CD14-positive monocyte (primary cell): ENCODE measurements at regions not wholly inside any gene's neighbourhood (a gene's known extent, or its start where the extent isn't known, plus 50 kb on each side); places are given as distances from the start of the nearest gene placed in this dataset.

ENCODE experiments used
- DNase-seq, 3 donors: peaks; one replicate each; pipeline ENCODE4 v3.0.0-alpha.2; 2011 to 2022
- H2AFZ ChIP-seq: 2 replicates; pipeline ENCODE4 v1.6.0; 2012; ENCODE audit warnings: mild to moderate bottlenecking, low read depth, low read length, inconsistent platforms; ENCODE audit not compliant: insufficient read depth, poor library complexity, severe bottlenecking
- H3K27ac ChIP-seq, 2 donors: 1 replicate in 1 of 2; 2 replicates in 1 of 2; pipeline ENCODE4 v1.5.1; 2012 to 2013; ENCODE audit warnings: low read length in 2 of 2, control low read depth in 1 of 2, inconsistent platforms in 1 of 2, low read depth in 1 of 2, mild to moderate bottlenecking in 1 of 2
- H3K27me3 ChIP-seq, 2 donors: one replicate each; pipeline versions ENCODE4 v1.6.0 to v1.6.1; 2011 to 2013; ENCODE audit warnings: low read length in 2 of 2; ENCODE audit not compliant: control insufficient read depth in 2 of 2, insufficient read depth in 2 of 2
- H3K36me3 ChIP-seq, 2 donors: replicated peaks in 1 of 2; 1 replicate in 1 of 2; 2 replicates in 1 of 2; pipeline versions ENCODE4 v1.5.1 to v1.6.1; 2012 to 2013; ENCODE audit warnings: low read length in 2 of 2, control low read depth in 1 of 2, inconsistent platforms in 1 of 2, mild to moderate bottlenecking in 1 of 2; ENCODE audit not compliant: insufficient read depth in 2 of 2, control insufficient read depth in 1 of 2
- H3K4me1 ChIP-seq, 2 donors: 1 replicate in 1 of 2; 2 replicates in 1 of 2; pipeline versions ENCODE4 v1.5.1 to v1.6.1; 2012 to 2013; ENCODE audit warnings: low read length in 2 of 2, control low read depth in 1 of 2, inconsistent platforms in 1 of 2, mild to moderate bottlenecking in 1 of 2, moderate library complexity in 1 of 2; ENCODE audit not compliant: insufficient read depth in 2 of 2, control insufficient read depth in 1 of 2
- H3K4me2 ChIP-seq: replicated peaks from 2 replicates; pipeline ENCODE3; 2012; ENCODE audit warnings: low read length, moderate library complexity, mild to moderate bottlenecking; ENCODE audit not compliant: poor library complexity, severe bottlenecking; ENCODE audit errors: extremely low read depth
- H3K4me3 ChIP-seq, 3 experiments: fragments of 200-600 bp in 1 of 3; sonication (generic) in 1 of 3; replicated peaks in 1 of 3; 1 replicate in 2 of 3; 2 replicates in 1 of 3; pipeline ENCODE4 v1.5.1; 2011 to 2013; ENCODE audit warnings: low read length in 3 of 3, mild to moderate bottlenecking in 3 of 3, control low read depth in 2 of 3, low read depth in 2 of 3, inconsistent platforms in 1 of 3, moderate library complexity in 1 of 3
- H3K79me2 ChIP-seq: 2 replicates; pipeline ENCODE4 v1.6.0; 2012; ENCODE audit warnings: mild to moderate bottlenecking, control low read depth, inconsistent platforms, low read length, moderate library complexity; ENCODE audit not compliant: insufficient read depth
- H3K9ac ChIP-seq: 2 replicates; pipeline ENCODE4 v1.6.0; 2017; ENCODE audit warnings: low read length, mild to moderate bottlenecking; ENCODE audit not compliant: insufficient read depth, poor library complexity, severe bottlenecking
- H3K9me3 ChIP-seq, 2 donors: replicated peaks in 1 of 2; 1 replicate in 1 of 2; 2 replicates in 1 of 2; pipeline versions ENCODE4 v1.5.1 to v1.6.1; 2012 to 2013; ENCODE audit warnings: low read length in 2 of 2, control low read depth in 1 of 2; ENCODE audit not compliant: control insufficient read depth in 1 of 2, insufficient read depth in 1 of 2
- H4K20me1 ChIP-seq: 2 replicates; pipeline ENCODE4 v1.6.0; 2012; ENCODE audit warnings: mild to moderate bottlenecking, low read length, control low read depth, moderate library complexity; ENCODE audit not compliant: insufficient read depth
- H3K27ac Mint-ChIP-seq, 7 donors: one replicate each; pipeline ENCODE4 v1.8.0; 2020; ENCODE audit warnings: mild to moderate bottlenecking in 7 of 7, mixed read lengths in 7 of 7, moderate library complexity in 6 of 7, inconsistent platforms in 2 of 7
- H3K27me3 Mint-ChIP-seq, 3 donors: one replicate each; pipeline ENCODE4 v1.8.0; 2021 to 2022; ENCODE audit warnings: low read depth in 3 of 3, mild to moderate bottlenecking in 3 of 3, mixed read lengths in 3 of 3, moderate library complexity in 3 of 3, inconsistent platforms in 1 of 3
- H3K36me3 Mint-ChIP-seq, 2 donors: one replicate each; pipeline ENCODE4 v1.8.0; 2020; ENCODE audit warnings: mixed read lengths in 2 of 2, inconsistent platforms in 1 of 2, mild to moderate bottlenecking in 1 of 2
- H3K4me1 Mint-ChIP-seq: one replicate; pipeline ENCODE4 v1.8.0; 2020; ENCODE audit warnings: mild to moderate bottlenecking, mixed read lengths
- H3K4me3 Mint-ChIP-seq, 2 donors: one replicate each; pipeline ENCODE4 v1.8.0; 2020; ENCODE audit warnings: mild to moderate bottlenecking in 2 of 2, mixed read lengths in 2 of 2, moderate library complexity in 1 of 2
- H3K9me3 Mint-ChIP-seq, 7 donors: one replicate each; pipeline ENCODE4 v1.8.0; 2020 to 2022; ENCODE audit warnings: mixed read lengths in 7 of 7, mild to moderate bottlenecking in 6 of 7, moderate library complexity in 6 of 7, inconsistent platforms in 2 of 7
- CTCF ChIP-seq: fragments of 200-600 bp; IDR thresholded peaks from one replicate; pipeline ENCODE4 v1.8.0; 2022; ENCODE audit warnings: antibody characterized with exemption, mild to moderate bottlenecking
- WGBS: methylation state at CpG from one replicate; pipeline ENCODE4 v1.1.5; 2013; ENCODE audit warnings: missing lambda C conversion rate; ENCODE audit not compliant: insufficient coverage; 5-methylcytosine and 5-hydroxymethylcytosine counted together
- intact Hi-C, 2 donors: fragments of 100-400 bp; cut with micrococcal nuclease; formaldehyde crosslinking; loops; one replicate each; pipeline versions ENCODE4 v1.15.0 to v1.15.1; 2023

- Histone ChIP-seq H3K36me3 (no peaks in the 10 kb centered on the region), H3K27me3 (no peaks in the 10 kb centered on the region), H3K9me3 (no peaks in the 10 kb centered on the region), H4K20me1 (no peaks in the 10 kb centered on the region), H2AFZ (no peak overlapping the region), H3K4me2 (no peak overlapping the region), H3K27ac (no peak overlapping the region), H3K9ac (no peak overlapping the region), H3K4me3 (no peak overlapping the region), H3K79me2 (no peaks in the 10 kb centered on the region), H3K4me1 (no peaks in the 10 kb centered on the region)
- no peak for TF ChIP-seq CTCF
- no peak overlapping the region for H3K27ac Mint-ChIP-seq
- WGBS: no CpG with 5 or more reads among the region's 5 CpGs
- H3K4me3 Mint-ChIP-seq: no peak overlapping the region
- intact Hi-C loops: no loop called here
- no peaks in the 10 kb centered on the region for H3K4me1 Mint-ChIP-seq
- peaks cover 0 to 4% (median 2%) of the 10 kb centered on the region in 3 donors for H3K27me3 Mint-ChIP-seq
- no peaks in the 10 kb centered on the region for H3K9me3 Mint-ChIP-seq
- no peaks in the 10 kb centered on the region for H3K36me3 Mint-ChIP-seq
- DNase-seq: no peak
Measured at GRCh38 chr4:127400276-127400675, 232.5 kb upstream of the INTU start.

GRCh38 chr4:127400731-127401346, 231.9 kb upstream of the INTU start:
- Histone ChIP-seq H3K9ac (no peak overlapping the region), H3K27me3 (no peaks in the 10 kb centered on the region), H2AFZ (no peak overlapping the region), H3K4me3 (no peak overlapping the region), H4K20me1 (no peaks in the 10 kb centered on the region), H3K27ac (no peak overlapping the region), H3K9me3 (no peaks in the 10 kb centered on the region), H3K4me1 (no peaks in the 10 kb centered on the region), H3K36me3 (no peaks in the 10 kb centered on the region), H3K4me2 (no peak overlapping the region), H3K79me2 (no peaks in the 10 kb centered on the region)
- no peaks in the 10 kb centered on the region for H3K9me3 Mint-ChIP-seq
- peaks cover 0 to 4% (median 0%) of the 10 kb centered on the region in 3 donors for H3K27me3 Mint-ChIP-seq
- intact Hi-C loops: no loop called here
- no peak overlapping the region for H3K4me3 Mint-ChIP-seq
- H3K36me3 Mint-ChIP-seq: no peaks in the 10 kb centered on the region
- WGBS: 0% methylated on average over 1 of the region's 1 CpG
- TF ChIP-seq CTCF: no peak
- DNase-seq: no peak
- H3K27ac Mint-ChIP-seq: no peak overlapping the region
- no peaks in the 10 kb centered on the region for H3K4me1 Mint-ChIP-seq
